GM23248 (cell line): ENCODE measurements at regions not wholly inside any gene's neighbourhood (a gene's known extent, or its start where the extent isn't known, plus 50 kb on each side); places are given as distances from the start of the nearest gene placed in this dataset.
"Not testable (repeated sequence)": the region's sequence is repeated elsewhere in the genome, so short reads cannot be mapped to it uniquely, and the experiment has no call there.

Source experiments
- DNase-seq: peaks from one replicate; pipeline ENCODE4 v3.0.0-alpha.2; 2015
- H2AFZ ChIP-seq: fragments of 200-600 bp; sonication (generic); 2 replicates; pipeline ENCODE4 v1.6.1; 2016; ENCODE audit warnings: antibody characterized with exemption
- H3F3A ChIP-seq: fragments of 200-600 bp; sonication (generic); 2 replicates; pipeline ENCODE4 v1.6.1; 2016; ENCODE audit warnings: mild to moderate bottlenecking, antibody characterized with exemption, mixed run types; ENCODE audit not compliant: insufficient read depth
- H3K27ac ChIP-seq: fragments of 200-600 bp; sonication (generic); 2 replicates; pipeline ENCODE4 v1.5.1; 2016; ENCODE audit warnings: mild to moderate bottlenecking
- H3K27me3 ChIP-seq: fragments of 200-600 bp; sonication (generic); replicated peaks from 2 replicates; pipeline ENCODE4 v1.6.1; 2016; ENCODE audit warnings: mild to moderate bottlenecking; ENCODE audit not compliant: insufficient read depth
- H3K36me3 ChIP-seq: fragments of 200-600 bp; sonication (generic); 2 replicates; pipeline ENCODE4 v1.6.1; 2016; ENCODE audit warnings: low read depth, mild to moderate bottlenecking
- H3K4me1 ChIP-seq: fragments of 200-600 bp; sonication (generic); 2 replicates; pipeline ENCODE4 v1.6.1; 2016; ENCODE audit warnings: mild to moderate bottlenecking; ENCODE audit not compliant: insufficient read depth
- H3K4me2 ChIP-seq: fragments of 200-600 bp; sonication (generic); one replicate; pipeline ENCODE4 v1.6.1; 2016; ENCODE audit warnings: mild to moderate bottlenecking; ENCODE audit not compliant: unreplicated experiment
- H3K4me3 ChIP-seq: fragments of 200-600 bp; sonication (generic); 2 replicates; pipeline ENCODE4 v1.5.1; 2016; ENCODE audit warnings: mild to moderate bottlenecking
- H3K79me2 ChIP-seq: fragments of 200-600 bp; sonication (generic); 2 replicates; pipeline ENCODE4 v1.6.1; 2016; ENCODE audit warnings: mild to moderate bottlenecking; ENCODE audit not compliant: insufficient read depth
- H3K9ac ChIP-seq: fragments of 200-600 bp; sonication (generic); 2 replicates; pipeline ENCODE4 v1.6.1; 2016; ENCODE audit warnings: mild to moderate bottlenecking
- H3K9me2 ChIP-seq: fragments of 200-600 bp; sonication (generic); 2 replicates; pipeline ENCODE4 v1.6.1; 2016; ENCODE audit warnings: mixed run types, mild to moderate bottlenecking, moderate library complexity; ENCODE audit not compliant: insufficient read depth
- H3K9me3 ChIP-seq: fragments of 200-600 bp; sonication (generic); one replicate; pipeline ENCODE4 v1.6.1; 2017; ENCODE audit warnings: low read depth
- H4K20me1 ChIP-seq: fragments of 200-600 bp; sonication (generic); 2 replicates; pipeline ENCODE4 v1.6.0; 2016; ENCODE audit not compliant: insufficient read depth
- EZH2 ChIP-seq: fragments of 200-600 bp; sonication (generic); IDR thresholded peaks from 2 replicates; pipeline ENCODE4 v1.6.1; 2018; ENCODE audit warnings: antibody characterized with exemption, mild to moderate bottlenecking; ENCODE audit not compliant: insufficient read depth, poor library complexity, severe bottlenecking
- EZH2phosphoT487 ChIP-seq: fragments of 200-600 bp; sonication (generic); IDR thresholded peaks from 2 replicates; pipeline ENCODE4 v1.6.1; 2018; ENCODE audit warnings: antibody characterized with exemption, moderate library complexity, mild to moderate bottlenecking, low read depth; ENCODE audit not compliant: insufficient read depth
- WGBS, 2 experiments: methylation state at CpG; one replicate each; pipeline ENCODE4 v1.1.6; 2015 to 2017; ENCODE audit warnings: low lambda C conversion rate in 2 of 2, low coverage in 1 of 2; ENCODE audit errors: missing lambda C conversion rate in 2 of 2; 5-methylcytosine and 5-hydroxymethylcytosine counted together
- in situ Hi-C: fragments of 300-500 bp; cut with MboI; formaldehyde crosslinking; loops from 2 replicates; pipeline ENCODE4 v1.15.0; 2020

DNA sequence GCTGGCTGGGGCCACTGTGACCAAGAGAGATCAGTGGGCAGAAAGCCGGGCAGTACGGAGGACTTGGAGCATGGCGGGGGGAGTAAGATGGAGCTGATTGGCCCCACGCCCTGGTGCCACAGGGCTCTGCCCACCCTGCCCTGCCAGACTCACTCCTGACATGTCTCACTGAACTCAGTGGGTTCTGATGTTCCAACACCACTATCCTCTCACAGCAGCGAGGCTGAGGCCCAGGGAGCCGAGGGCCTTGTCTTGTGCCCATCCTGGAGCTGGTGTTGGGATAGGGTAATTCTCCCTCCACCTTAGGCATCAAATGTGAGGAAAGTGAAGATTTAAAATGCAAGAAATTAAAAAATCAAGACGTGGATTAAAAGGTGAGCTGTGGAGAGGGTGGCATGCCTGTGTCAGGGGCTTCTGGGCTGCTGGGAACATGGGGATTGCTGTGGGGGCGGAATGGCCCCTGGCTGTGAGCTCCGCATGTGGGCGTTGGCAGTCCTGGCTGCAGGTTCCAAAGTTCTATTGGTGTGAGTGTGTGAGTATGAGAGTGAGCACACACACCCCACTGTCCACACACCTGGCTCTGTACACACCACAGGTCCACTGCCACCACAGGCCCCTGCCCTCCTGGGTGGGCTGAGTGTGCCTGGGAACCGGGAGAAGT, 283.5 kb upstream of the HS6ST1 start:
- WGBS, 2 experiments: 83 to 85% methylated on average over 11 of the region's 11 CpGs
- no peaks in the 10 kb centered on the region for H3K36me3 ChIP-seq
- no peaks in the 10 kb centered on the region for H3K9me3 ChIP-seq
- no peaks in the 10 kb centered on the region for H3K79me2 ChIP-seq
- H3K9me2 ChIP-seq: no peaks in the 10 kb centered on the region
- H3F3A ChIP-seq: no peaks in the 10 kb centered on the region
- H3K27me3 ChIP-seq: no peaks in the 10 kb centered on the region
- in situ Hi-C loops: no loop called here
- H3K9ac ChIP-seq: no peak overlapping the region
- no peak overlapping the region for H3K27ac ChIP-seq
- no peaks in the 10 kb centered on the region for H4K20me1 ChIP-seq
- H3K4me3 ChIP-seq: no peak overlapping the region
- TF ChIP-seq EZH2 (no peak), EZH2phosphoT487 (no peak)
- H3K4me1 ChIP-seq: no peaks in the 10 kb centered on the region
- H2AFZ ChIP-seq: no peak overlapping the region
- no peak overlapping the region for H3K4me2 ChIP-seq
- DNase-seq: no peak

DNA sequence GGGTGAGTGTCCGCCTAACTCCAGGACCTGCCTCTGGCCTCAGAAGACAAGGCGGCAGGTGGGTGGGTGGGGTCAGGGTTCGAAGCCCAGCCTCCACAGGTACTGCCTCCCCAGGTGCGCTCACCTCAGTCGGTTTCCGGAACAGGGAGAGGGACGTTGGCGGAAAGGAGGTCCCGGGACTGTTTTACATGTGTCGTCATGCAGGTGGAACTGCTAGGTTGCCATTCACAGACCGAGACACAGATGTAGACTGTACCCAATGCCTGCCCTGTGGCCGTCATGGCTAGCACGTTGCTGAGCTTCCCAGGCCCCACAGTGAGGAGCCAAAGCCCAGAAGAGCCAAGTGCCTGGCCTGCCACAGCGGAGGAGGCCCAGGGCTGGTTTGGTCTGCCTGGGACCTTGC, 284.0 kb upstream of the HS6ST1 start:
- no peak for DNase-seq
- H3K9me2 ChIP-seq: no peaks in the 10 kb centered on the region
- H2AFZ ChIP-seq: no peak overlapping the region
- in situ Hi-C loops: no loop called here
- no peaks in the 10 kb centered on the region for H3K36me3 ChIP-seq
- H3K4me1 ChIP-seq: no peaks in the 10 kb centered on the region
- H3K4me3 ChIP-seq: no peak overlapping the region
- H3K4me2 ChIP-seq: no peak overlapping the region
- WGBS, 2 experiments: 84 to 92% methylated on average over 11 to 14 of the region's 14 CpGs
- TF ChIP-seq EZH2phosphoT487 (no peak), EZH2 (no peak)
- H3K9me3 ChIP-seq: no peaks in the 10 kb centered on the region
- no peaks in the 10 kb centered on the region for H3K79me2 ChIP-seq
- H3F3A ChIP-seq: no peaks in the 10 kb centered on the region
- no peaks in the 10 kb centered on the region for H3K27me3 ChIP-seq
- H3K9ac ChIP-seq: no peak overlapping the region
- no peak overlapping the region for H3K27ac ChIP-seq
- H4K20me1 ChIP-seq: no peaks in the 10 kb centered on the region

DNA sequence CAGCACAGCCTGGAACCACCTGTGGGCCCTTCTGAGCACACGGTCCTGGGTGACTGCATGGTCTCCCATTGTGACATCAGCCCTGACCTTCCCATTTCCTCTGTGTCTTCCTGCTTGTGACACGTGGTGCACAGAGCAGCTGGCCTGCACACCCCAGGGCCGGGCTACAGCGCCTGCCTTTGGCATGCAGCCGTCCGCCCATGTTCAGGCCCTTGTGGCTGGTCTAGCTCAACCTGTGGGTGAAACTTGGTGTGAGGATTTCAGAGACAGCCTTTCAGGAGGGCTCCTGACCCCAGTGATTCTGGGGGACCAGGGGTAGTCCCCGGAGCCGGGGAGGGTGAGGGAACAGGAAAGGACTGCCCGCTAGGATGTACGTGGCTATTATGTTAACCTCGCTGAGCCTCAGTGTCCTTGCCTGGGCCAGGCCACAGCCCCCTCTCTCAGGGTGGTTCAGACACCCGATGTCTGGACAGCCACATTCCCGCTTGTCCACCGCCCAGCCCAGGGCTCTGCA, 284.8 kb upstream of the HS6ST1 start:
- H3F3A ChIP-seq: no peaks in the 10 kb centered on the region
- H3K9me3 ChIP-seq: no peaks in the 10 kb centered on the region
- DNase-seq: no peak
- no peak overlapping the region for H2AFZ ChIP-seq
- WGBS, 2 experiments: 91 to 93% methylated on average over 12 to 14 of the region's 14 CpGs
- H4K20me1 ChIP-seq: no peaks in the 10 kb centered on the region
- H3K27me3 ChIP-seq: no peaks in the 10 kb centered on the region
- no peak overlapping the region for H3K9ac ChIP-seq
- no peak overlapping the region for H3K4me2 ChIP-seq
- no peaks in the 10 kb centered on the region for H3K4me1 ChIP-seq
- H3K4me3 ChIP-seq: no peak overlapping the region
- no peaks in the 10 kb centered on the region for H3K9me2 ChIP-seq
- TF ChIP-seq EZH2: no peak
- TF ChIP-seq EZH2phosphoT487: no peak
- no peaks in the 10 kb centered on the region for H3K36me3 ChIP-seq
- H3K79me2 ChIP-seq: no peaks in the 10 kb centered on the region
- in situ Hi-C loops: no loop called here
- no peak overlapping the region for H3K27ac ChIP-seq

DNA sequence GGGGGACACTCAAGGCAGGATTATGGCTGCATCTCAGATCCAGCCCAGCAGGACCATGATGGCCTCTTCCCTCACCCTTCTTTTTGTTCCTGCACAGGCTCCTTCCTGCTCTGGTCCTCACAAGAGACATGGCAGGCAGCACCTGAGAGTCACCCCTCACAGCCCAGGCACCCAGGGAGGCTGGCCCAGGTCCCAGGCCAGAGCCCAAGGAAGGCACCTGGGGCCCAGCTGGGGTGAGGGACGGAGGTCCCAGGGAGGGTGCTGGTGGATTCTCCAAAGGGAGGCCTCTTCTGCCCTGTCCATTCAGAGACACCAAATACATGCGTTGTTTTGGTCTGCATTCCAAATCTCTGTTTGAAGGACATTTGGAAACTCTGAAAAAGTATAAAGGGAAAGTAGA, 285.4 kb upstream of the HS6ST1 start:
- no peaks in the 10 kb centered on the region for H3K27me3 ChIP-seq
- no peaks in the 10 kb centered on the region for H4K20me1 ChIP-seq
- WGBS, 2 experiments: 84 to 88% methylated on average over 2 of the region's 2 CpGs
- H3K9me3 ChIP-seq: no peaks in the 10 kb centered on the region
- H3K4me1 ChIP-seq: no peaks in the 10 kb centered on the region
- no peak overlapping the region for H3K4me3 ChIP-seq
- in situ Hi-C loops: no loop called here
- no peak overlapping the region for H2AFZ ChIP-seq
- H3K36me3 ChIP-seq: no peaks in the 10 kb centered on the region
- no peaks in the 10 kb centered on the region for H3F3A ChIP-seq
- no peak overlapping the region for H3K4me2 ChIP-seq
- TF ChIP-seq EZH2phosphoT487 (no peak), EZH2 (no peak)
- DNase-seq: no peak
- H3K9ac ChIP-seq: no peak overlapping the region
- H3K27ac ChIP-seq: no peak overlapping the region
- H3K9me2 ChIP-seq: no peaks in the 10 kb centered on the region
- H3K79me2 ChIP-seq: no peaks in the 10 kb centered on the region

DNA sequence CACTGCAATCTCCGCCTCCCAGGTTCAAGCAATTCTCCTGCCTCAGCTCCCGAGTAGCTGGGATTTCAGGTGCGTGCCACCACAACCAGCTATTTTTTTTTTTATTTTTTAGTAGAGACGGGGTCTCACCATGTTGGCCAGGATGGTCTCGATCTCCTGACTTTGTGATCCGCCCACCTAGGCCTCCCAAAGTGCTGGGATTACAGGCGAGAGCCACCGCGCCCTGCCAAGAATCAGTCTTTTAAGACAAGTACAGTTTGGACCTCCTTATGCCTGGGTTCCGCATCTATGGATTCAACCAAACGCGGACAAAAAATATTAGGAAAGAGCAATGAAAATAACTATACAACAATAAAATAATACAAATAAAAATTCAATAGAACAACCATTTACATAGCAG, 285.9 kb upstream of the HS6ST1 start:
- H3K36me3 ChIP-seq, H3K4me3 ChIP-seq, H3K9ac ChIP-seq, H3K4me1 ChIP-seq, H3F3A ChIP-seq, H2AFZ ChIP-seq, H3K9me2 ChIP-seq, H3K27me3 ChIP-seq, H3K9me3 ChIP-seq, H3K27ac ChIP-seq, in situ Hi-C loops, DNase-seq, H3K4me2 ChIP-seq, H3K79me2 ChIP-seq, H4K20me1 ChIP-seq: not testable (repeated sequence)
- 92 to 94% methylated on average over 12 of the region's 12 CpGs for WGBS, 2 experiments
